Brain microvascular endothelial cell (primary cell): ENCODE measurements at regions not wholly inside any gene's neighbourhood (a gene's known extent, or its start where the extent isn't known, plus 50 kb on each side); places are given as distances from the start of the nearest gene placed in this dataset.

ENCODE experiments used
- DNase-seq: peaks from one replicate; pipeline ENCODE4 v3.0.0-alpha.2; 2020
- H3K27ac ChIP-seq: fragments of 250-450 bp; sonication (Bioruptor Pico); 2 replicates; pipeline ENCODE4 v1.5.1; 2020; ENCODE audit warnings: mild to moderate bottlenecking, moderate library complexity
- H3K27me3 ChIP-seq: fragments of 250-450 bp; sonication (Bioruptor Pico); replicated peaks from 2 replicates; pipeline ENCODE4 v1.5.1; 2020; ENCODE audit warnings: mild to moderate bottlenecking
- H3K36me3 ChIP-seq: fragments of 250-450 bp; sonication (Bioruptor Pico); replicated peaks from 2 replicates; pipeline ENCODE4 v1.5.1; 2020; ENCODE audit warnings: mild to moderate bottlenecking
- H3K4me3 ChIP-seq: 2 replicates; pipeline ENCODE4 v1.5.1; 2011; ENCODE audit warnings: low read depth, mild to moderate bottlenecking, control low read depth, low read length, moderate library complexity
- in situ Hi-C: cut with HindIII; loops from 2 replicates; pipeline ENCODE4 v1.10.0; 2017; ENCODE audit warnings: low sequenced_read_pairs, low pct_ligation_motif_present
- TF ChIP-seq, protein P1 (sequence below): IDR thresholded peaks from 2 replicates; pipeline ENCODE4 v1.5.1; 2011; ENCODE audit warnings: low read depth, mild to moderate bottlenecking, moderate library complexity, low read length, control low read depth, inconsistent platforms; ENCODE audit errors: missing control alignments

DNA sequence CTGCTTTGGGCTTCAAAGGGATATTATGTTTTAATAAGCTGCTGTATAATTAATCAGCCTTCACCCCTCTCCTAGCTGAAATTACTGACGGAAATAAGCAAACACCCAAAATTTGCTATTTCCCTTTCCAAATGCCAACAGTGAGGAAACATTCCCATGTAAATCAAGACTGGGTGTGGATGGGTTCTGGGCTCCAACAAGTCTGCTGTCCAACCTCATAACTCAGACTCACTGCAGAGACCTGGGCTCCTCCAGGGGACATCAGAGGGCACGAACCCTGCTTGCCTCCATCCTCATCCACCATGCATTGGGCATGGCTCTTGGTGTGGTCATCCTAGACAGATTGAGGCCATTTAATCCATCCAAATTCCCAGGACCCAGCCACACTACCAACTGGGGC lies 173.7 kb downstream of the C1D start:
- TF ChIP-seq, protein P1, sequence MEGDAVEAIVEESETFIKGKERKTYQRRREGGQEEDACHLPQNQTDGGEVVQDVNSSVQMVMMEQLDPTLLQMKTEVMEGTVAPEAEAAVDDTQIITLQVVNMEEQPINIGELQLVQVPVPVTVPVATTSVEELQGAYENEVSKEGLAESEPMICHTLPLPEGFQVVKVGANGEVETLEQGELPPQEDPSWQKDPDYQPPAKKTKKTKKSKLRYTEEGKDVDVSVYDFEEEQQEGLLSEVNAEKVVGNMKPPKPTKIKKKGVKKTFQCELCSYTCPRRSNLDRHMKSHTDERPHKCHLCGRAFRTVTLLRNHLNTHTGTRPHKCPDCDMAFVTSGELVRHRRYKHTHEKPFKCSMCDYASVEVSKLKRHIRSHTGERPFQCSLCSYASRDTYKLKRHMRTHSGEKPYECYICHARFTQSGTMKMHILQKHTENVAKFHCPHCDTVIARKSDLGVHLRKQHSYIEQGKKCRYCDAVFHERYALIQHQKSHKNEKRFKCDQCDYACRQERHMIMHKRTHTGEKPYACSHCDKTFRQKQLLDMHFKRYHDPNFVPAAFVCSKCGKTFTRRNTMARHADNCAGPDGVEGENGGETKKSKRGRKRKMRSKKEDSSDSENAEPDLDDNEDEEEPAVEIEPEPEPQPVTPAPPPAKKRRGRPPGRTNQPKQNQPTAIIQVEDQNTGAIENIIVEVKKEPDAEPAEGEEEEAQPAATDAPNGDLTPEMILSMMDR: no peak
- in situ Hi-C loops: no loop called here
- H3K4me3 ChIP-seq: no peak overlapping the region
- no peaks in the 10 kb centered on the region for H3K27me3 ChIP-seq
- H3K36me3 ChIP-seq: no peaks in the 10 kb centered on the region
- H3K27ac ChIP-seq: no peak overlapping the region
- no peak for DNase-seq

DNA sequence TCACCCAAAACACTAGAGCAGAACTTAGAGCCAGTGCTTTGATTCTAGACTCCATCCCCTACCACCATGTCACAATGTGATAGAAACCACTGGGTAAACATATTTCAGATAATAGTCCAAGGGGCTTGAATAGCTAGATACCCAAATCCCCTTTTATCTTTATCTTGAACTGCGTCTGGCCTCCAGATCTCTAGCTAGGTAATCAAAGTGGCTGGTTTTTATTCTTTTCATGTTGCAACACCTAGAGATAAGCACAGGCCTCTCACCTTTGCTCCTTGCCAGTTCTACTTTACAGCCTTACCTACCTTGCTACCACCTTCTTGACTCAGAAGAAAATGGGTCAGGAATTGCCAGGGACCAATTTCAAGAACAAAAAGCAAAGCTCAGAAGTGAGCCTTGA lies 171.2 kb downstream of the C1D start:
- H3K27me3 ChIP-seq: no peaks in the 10 kb centered on the region
- H3K27ac ChIP-seq: no peak overlapping the region
- no peak overlapping the region for H3K4me3 ChIP-seq
- no peak for DNase-seq
- TF ChIP-seq, protein P1: no peak
- in situ Hi-C loops: no loop called here
- H3K36me3 ChIP-seq: no peaks in the 10 kb centered on the region

DNA sequence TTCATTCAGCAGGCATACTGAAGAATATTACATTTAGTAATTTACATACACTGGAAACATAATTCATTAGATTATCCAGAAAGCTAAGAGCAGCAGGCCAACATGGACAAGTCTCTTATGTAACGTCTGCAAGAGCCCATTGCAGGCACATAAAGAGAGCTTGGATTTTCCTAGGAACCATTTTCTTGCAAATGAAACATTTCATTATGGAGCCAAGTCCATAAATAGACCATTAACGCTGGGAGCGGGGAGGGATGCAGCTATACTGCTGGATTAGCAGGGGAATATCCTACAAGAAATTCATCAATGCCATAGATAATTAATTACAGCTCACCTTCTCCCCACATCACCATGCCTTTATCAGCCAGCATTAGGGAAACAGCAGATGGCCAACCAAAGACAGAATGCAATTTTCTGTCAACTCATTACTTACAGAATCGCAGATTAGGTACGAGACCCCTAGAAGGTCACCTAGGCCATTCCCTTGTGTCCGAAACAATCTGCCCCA lies 170.4 kb downstream of the C1D start:
- Histone ChIP-seq H3K27me3 (no peaks in the 10 kb centered on the region), H3K27ac (no peak overlapping the region), H3K36me3 (no peaks in the 10 kb centered on the region), H3K4me3 (no peak overlapping the region)
- TF ChIP-seq, protein P1: no peak
- in situ Hi-C loops: no loop called here
- DNase-seq: no peak

DNA sequence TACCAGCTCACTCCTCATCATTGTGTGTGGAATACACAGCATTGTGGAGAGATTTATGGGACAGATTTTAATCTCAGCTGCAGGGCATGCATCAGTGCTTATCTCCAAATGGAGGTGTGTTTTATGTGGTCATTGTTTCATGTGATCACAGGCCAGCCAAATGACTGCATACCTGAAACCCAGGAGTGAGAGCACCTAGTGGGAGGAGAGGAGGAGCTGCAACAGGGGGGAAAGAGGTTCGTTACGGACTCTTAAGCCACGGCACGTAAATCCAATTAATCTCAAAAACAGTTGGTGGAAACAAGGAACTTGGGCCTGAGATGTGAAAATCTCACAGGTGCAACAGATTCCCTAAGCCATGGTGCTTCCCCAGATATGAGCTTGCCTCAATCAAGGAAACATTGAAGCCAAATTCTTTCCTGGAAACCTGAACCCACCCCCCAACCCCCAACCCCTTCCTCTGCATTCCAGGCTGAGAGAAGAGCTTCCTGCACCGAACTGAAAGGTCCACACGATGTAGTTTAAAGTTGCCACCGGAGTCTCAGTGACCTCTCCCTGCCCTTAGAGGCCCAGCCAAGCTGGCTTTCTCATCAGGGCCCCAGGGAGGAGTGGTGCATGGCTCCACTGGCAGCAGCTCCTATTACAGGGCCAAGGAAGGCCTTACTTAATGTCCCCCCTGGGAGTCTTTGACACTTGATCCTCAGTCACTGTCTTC lies 167.4 kb downstream of the C1D start:
- no peak for DNase-seq
- in situ Hi-C loops: no loop called here
- TF ChIP-seq, protein P1: no peak

DNA sequence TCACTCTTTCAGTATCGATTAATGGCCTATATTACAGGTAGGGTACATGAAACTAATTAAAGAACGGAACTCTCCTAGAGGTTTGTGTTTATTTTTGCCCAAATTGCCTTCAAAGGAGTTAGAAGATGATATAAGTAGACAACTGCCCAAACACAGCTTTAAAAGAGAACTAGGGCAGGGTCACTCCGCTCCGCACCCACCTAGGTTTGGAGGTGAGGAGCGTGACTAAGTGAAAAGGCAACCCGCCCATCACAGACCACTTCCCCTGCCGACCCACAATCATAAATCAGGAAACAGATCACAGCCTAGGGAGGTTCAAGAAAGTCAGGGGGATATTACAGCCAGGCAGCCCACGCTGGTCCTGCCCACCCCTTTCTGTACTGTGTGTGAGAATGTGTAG lies 166.7 kb downstream of the C1D start:
- in situ Hi-C loops: no loop called here
- Histone ChIP-seq H3K27me3 (no peaks in the 10 kb centered on the region), H3K27ac (no peak overlapping the region), H3K4me3 (no peak overlapping the region), H3K36me3 (no peaks in the 10 kb centered on the region)
- DNase-seq: no peak
- TF ChIP-seq, protein P1: no peak

More for the DNA sequence above, 167.4 kb downstream of the C1D start:
- no peak overlapping the region for H3K4me3 ChIP-seq
- H3K27me3 ChIP-seq: no peaks in the 10 kb centered on the region
- H3K27ac ChIP-seq: no peak overlapping the region
- H3K36me3 ChIP-seq: no peaks in the 10 kb centered on the region

DNA sequence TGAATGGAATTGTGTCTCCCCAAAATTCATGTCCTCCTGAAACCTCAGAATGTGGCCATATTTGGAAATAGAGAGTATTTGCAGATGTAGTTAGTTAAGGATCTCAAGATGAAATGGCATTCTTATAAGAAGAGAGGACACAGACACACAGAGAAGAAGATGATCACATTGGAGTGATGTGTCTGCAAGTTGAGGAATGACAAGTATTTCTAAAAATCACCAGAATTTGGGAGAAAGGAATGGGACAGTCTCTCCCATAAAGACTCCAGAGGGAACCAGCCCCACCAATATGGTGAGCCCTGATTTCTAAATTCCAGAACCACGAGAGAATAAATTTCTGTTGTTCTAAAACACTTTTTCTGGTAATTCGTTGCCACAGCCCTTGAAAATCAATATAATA lies 166.3 kb downstream of the C1D start:
- TF ChIP-seq, protein P1: no peak
- in situ Hi-C loops: no loop called here
- Histone ChIP-seq H3K4me3 (no peak overlapping the region), H3K27ac (no peak overlapping the region), H3K27me3 (no peaks in the 10 kb centered on the region), H3K36me3 (no peaks in the 10 kb centered on the region)
- DNase-seq: no peak
